GM19351 (cell line): ENCODE measurements at regions not wholly inside any gene's neighbourhood (a gene's known extent, or its start where the extent isn't known, plus 50 kb on each side); places are given as distances from the start of the nearest gene placed in this dataset.

Experiments
- ATAC-seq: cut with Tn5 transposase; IDR thresholded peaks from one replicate; pipeline ENCODE4 v1.9.1; 2021; ENCODE audit warnings: mild to moderate bottlenecking, moderate library complexity; ENCODE audit not compliant: unreplicated experiment

GRCh38 chr3:78398401-78398800, 1358.5 kb downstream of the ROBO2 start:
- no peak for ATAC-seq

DNA sequence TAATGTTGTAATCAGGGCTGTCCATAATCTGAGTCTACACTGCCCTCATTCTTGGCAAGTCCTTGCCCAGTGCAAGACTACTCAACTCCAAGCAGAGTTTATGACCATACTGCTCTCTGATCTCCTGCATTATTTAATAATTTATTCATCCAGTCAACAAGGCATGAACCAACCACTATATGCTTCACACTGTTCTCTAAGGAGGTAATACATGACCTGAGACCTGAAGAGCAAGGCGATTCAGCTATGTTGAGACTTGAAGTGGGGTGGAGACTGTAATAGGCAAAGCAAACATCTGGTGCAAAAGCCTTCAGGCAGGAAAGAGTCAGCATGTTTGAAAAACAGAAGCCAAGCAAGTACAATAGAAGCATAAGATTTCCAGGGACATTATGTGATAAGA, 1362.8 kb downstream of the ROBO2 start:
- ATAC-seq: no peak

DNA sequence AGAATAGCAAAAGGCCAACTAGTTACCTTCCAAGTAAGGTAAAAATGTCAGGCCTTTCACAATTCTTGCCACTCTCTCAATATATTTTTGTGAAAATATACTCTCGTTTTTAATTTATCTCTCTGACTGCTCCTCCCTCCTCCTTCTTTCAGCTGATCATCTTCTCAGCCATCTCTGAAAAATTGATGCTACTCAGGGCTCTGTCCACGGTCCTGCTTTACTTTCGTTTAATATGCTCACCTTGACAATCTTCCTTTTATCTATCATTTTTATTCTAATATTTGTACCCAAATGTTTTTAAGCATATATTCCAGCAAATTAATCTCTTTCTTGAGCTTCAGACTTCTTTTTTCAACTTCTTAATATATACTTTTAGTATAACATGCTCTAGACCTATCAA, 1362.1 kb downstream of the ROBO1 start:
- ATAC-seq: no peak

GRCh38 chr3:78406396-78406795, 1361.4 kb downstream of the ROBO1 start:
- no peak for ATAC-seq

GRCh38 chr3:78410077-78410476, 1357.7 kb downstream of the ROBO1 start:
- ATAC-seq: no peak

- no peak for ATAC-seq
Measured at GRCh38 chr3:78414261-78414660, 1353.5 kb downstream of the ROBO1 start.

DNA sequence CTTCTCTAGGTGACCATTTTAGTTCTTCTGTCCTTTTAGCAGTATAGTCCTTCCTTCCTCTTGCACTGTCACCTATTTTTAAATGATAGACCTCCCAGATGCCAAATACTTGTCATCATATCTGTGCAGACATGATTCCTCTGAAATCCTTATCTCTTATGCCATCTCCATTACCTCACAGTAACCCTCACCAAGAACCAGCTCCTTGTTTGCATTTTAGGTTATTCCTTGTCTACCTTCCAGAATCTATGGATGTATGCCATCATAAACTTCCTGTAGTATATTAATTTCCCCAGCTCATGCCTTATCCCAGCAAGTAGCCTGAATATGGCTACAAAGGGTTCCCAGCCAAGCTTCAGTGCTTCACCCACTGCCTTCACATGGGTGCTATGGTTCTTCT, 1347.2 kb downstream of the ROBO1 start:
- no peak for ATAC-seq

DNA sequence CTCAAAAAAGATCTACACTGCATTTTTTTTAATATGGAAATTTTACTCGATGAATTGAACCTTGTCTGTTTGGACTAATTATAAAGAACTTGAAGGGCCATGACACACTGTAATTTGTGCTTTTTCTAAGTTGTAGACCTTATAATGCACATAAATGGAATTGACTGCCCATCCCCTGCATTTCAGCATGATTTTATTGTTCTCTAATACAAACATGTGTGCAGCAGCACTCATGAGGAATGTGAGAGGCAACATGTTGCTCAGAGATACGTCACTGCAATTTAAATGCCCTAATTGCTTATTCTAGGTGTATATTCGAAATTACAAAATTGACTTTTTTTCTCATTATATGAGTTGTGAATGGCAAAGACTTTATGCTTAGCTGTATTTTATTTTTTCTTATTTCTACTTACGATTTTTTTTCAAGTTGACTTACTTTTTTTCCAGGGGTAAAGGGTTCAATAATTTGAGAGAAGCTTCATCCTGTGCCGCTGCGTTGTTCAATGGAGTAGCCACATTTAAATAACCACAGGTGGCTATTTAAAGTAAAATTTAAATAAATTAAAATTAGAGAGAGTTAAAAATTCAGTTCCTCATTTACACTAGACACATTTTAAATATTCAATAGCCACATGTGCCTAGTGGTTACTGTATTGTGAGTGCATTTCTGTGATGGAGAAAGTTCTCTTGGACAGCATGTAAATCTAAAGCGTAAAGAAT, 1346.4 kb downstream of the ROBO1 start:
- ATAC-seq: no peak

GRCh38 chr3:78424656-78425055, 1343.1 kb downstream of the ROBO1 start:
- no peak for ATAC-seq

- no peak for ATAC-seq
Measured at GRCh38 chr3:78426454-78426853, 1341.3 kb downstream of the ROBO1 start.

DNA sequence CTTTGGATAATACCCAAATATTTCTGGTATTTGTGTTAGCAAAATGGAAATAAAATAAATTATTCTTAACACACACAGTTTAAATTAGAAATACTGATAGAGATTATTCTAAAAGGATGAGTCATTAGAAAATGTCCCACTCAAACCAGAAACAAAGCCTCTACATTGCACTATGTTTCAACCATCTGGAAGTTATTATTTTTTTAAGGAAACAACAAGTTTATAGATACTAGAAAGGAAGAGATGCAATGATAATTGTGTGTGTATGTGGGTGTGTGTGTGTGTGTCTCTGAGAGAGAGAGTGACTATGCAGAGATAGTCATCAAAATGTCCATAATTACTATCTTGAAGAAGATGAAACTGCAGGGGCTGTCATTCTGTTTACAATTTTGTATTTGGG, 1340.5 kb downstream of the ROBO1 start:
- no peak for ATAC-seq

DNA sequence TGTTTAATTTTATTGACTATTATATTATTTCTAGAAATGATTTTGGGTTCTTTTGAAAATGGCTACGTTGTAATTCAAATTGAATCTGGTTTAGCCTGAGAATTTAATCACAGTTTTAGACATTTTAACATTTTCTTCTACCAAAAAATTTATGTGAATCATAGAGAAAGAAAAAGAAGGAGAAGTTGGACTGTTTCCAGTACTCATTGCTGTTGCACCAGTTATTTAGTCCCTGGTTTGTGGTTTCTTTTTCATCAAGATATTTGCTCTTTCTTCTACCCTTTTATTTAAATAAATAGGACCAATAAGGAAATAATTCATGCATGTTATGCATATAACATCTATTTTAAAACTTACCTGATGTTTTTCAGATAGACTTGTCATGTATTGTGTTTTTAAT, 1337.1 kb downstream of the ROBO1 start:
- no peak for ATAC-seq

DNA sequence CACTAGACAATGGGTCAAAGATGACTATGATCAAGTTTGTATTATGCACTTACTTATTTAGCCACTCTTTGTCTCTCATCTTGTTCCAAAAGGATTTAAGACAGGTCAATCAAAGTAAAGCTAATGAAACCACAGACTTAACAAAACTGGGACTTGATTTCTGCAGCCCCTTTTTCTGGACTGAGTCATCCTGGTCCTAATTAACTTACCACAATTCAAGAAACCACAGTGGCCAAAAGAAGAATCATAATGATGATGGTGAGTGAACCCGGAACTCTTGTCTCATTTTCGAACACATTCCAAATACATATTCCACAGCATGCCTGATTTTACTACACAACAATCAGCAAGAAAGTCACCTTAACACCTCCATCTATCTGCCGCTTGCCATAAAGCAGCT, 1333.0 kb downstream of the ROBO1 start:
- no peak for ATAC-seq

- ATAC-seq: no peak
Measured at GRCh38 chr3:78455166-78455565, 1312.6 kb downstream of the ROBO1 start.

GRCh38 chr3:78455712-78456433, 1311.9 kb downstream of the ROBO1 start:
- ATAC-seq: no peak

GRCh38 chr3:78459796-78460195, 1308.0 kb downstream of the ROBO1 start:
- no peak for ATAC-seq

DNA sequence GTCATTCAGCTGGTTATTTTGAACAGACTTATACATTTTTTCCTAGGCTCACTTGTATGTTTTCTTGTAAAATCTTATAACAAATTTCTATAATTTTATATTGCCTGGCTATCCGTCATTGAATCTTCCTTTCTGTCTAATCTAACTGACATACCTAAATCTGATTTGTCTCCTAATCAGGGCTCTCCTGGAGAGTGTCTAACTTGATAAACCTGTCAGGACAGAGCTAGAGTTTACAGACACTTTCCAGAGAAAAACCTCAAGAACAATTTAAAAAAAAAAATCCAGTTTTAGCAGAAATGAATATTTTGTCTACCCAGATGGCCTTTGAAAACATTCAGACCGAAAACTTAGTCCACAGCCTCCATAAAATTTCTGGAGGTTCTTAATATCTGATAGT, 1305.8 kb downstream of the ROBO1 start:
- no peak for ATAC-seq

- no peak for ATAC-seq
Measured at GRCh38 chr3:78476076-78476475, 1291.7 kb downstream of the ROBO1 start.

GRCh38 chr3:78481050-78481449, 1286.7 kb downstream of the ROBO1 start:
- no peak for ATAC-seq

DNA sequence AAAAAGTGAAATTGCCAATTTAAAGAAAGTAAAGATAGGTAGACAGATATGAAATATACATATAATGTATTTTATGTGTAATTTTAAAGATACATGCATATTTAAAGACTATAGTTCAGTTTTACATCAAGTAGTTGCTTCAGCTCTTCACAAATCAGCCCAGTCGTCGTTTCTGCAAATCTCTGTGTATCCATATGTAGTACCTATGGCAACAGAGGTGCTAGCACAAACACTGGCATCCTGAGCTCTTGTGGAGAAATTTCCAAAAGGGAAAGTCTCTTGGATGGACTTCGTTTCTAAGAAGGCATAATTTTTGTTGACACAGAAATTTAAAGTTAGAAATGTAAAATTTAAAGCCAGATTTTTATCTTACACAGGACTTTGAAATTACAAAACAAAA, 1284.7 kb downstream of the ROBO1 start:
- no peak for ATAC-seq

- no peak for ATAC-seq
Measured at GRCh38 chr3:78494851-78495250, 1272.9 kb downstream of the ROBO1 start.

- no peak for ATAC-seq
Measured at GRCh38 chr3:78495301-78495700, 1272.5 kb downstream of the ROBO1 start.

- no peak for ATAC-seq
Measured at GRCh38 chr3:78496501-78496900, 1271.3 kb downstream of the ROBO1 start.
